DMS79 (cell line): ENCODE measurements at regions not wholly inside any gene's neighbourhood (a gene's known extent, or its start where the extent isn't known, plus 50 kb on each side); places are given as distances from the start of the nearest gene placed in this dataset.
"Not testable (repeated sequence)": the region's sequence is repeated elsewhere in the genome, so short reads cannot be mapped to it uniquely, and the experiment has no call there.

ENCODE experiments used
- DNase-seq: peaks from one replicate; lab custom pipeline; 2025; lab: John Stamatoyannopoulos, UW

DNA sequence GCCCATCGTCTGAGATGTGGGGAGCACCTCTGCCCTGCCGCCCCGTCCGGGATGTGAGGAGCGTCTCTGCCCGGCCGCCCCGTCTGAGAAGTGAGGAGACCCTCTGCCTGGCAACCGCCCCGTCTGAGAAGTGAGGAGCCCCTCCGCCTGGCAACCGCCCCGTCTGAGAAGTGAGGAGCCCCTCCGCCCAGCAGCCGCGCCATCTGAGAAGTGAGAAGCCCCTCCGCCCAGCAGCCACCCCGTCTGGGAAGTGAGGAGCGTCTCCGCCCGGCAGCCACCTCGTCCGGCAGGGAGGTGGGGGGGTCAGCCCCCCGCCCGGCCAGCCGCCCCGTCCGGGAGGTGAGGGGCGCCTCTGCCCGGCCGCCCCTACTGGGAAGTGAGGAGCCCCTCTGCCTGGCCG is 267.2 kb downstream of the MEF2C start:
- not testable (repeated sequence) for DNase-seq

DNA sequence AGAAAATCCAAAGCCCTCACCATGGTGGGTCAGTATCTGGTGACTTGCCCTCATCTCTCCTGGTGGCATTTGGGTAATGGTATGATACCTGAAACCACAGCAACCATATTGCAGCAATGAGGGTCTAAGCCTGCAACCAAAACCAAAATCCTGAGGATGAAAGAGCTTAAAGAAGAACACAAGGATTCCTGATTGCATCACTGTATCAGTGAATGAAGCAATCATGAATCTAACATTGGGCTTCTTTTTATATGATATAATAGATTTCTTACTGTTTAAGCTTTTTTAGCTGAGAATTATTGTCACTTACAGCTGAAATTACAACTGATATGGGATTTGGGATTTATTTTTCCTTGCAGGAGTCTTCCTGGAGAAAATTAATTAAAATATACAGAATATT is 269.9 kb downstream of the MEF2C start:
- DNase-seq: no peak

DNA sequence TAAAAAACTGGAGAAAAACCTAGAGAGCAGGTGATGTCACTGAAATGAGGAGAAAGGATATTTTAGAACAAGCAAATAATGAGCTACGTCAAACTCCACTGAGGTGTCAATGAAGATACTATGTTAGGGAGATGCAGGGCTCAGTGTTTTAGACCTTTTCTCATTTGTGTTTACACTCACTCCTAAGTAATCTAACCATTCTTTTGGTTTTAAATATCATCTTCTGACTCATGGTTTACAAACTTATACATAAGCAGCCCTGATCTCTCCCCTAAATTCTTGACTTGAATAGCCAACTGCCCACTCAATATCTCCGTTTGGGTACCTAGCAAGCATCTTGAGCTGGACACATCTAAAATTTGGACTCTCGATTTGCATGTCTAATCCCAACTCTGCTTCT is 272.4 kb downstream of the MEF2C start:
- no peak for DNase-seq

DNA sequence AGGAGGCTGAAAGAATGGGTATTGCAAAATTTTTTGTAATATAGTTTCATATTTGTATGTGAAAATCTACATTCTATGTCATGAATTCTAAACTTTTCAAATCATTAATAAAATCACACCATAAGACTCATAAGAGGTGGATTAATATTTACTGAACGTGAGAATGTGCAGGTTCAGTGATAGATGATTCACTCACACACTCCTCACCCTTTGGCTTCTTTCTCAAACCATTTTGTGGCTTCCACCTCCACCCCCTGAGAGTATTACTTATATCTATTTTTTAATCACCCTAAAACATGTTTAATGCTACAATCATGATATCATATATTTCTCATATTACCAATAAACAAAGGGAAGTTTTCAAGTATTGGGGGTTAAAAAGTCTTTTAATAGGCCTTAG is 275.5 kb downstream of the MEF2C start:
- DNase-seq: no peak

DNA sequence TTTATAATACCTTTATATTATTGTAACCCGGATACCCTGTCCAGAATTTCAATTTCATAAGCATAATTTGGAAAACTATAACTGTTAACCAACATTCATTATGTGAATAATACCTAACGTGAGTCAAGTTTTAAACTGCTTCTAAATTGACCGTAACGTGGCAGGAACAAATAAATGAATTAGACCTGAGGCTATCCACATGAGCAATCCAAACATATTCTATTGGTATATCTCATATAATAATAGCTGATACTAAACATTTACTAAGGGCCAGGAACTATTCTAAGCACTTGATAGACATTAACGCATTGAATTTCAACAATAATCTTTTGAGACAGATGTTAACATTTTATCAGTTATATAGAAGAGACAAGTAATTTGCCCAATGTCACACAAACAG is 276.4 kb downstream of the MEF2C start:
- no peak for DNase-seq

DNA sequence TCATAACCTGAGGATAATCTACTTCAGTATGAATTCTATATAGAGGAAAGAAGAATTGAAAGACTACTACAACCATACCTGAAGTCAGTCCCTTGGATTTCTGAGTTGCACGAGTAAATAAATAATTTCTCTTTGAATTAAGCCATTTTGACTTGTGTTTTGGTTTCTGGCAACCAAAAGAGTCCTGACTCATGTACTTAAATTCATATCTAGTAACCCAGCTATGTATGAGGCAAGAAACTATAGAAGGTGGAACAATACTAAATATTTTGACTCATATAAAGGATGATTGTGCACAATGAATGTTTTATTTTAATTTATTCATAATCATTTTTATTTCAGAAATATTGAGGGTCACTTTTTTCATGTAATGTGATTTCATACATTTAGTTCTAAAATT is 276.8 kb downstream of the MEF2C start:
- DNase-seq: no peak

DNA sequence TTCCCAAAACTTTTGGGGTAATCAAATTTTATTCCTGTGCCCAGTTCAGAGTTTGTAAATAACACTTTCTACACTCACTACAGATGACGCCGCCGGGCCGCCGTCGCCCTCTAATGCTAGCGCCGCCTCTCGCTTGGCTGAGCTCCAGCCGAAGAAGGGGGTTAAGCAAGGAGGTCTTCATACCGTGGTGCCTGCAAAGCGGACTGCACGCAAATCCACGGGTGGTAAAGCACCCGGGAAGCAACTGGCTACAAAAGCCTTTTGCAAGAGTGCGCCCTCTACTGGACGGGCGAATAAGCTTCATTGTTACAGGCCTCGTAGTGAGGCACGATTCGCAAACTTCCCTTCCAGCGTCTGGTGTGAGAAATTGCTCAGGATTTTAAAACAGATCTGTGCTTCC is 280.4 kb downstream of the MEF2C start:
- no peak for DNase-seq

DNA sequence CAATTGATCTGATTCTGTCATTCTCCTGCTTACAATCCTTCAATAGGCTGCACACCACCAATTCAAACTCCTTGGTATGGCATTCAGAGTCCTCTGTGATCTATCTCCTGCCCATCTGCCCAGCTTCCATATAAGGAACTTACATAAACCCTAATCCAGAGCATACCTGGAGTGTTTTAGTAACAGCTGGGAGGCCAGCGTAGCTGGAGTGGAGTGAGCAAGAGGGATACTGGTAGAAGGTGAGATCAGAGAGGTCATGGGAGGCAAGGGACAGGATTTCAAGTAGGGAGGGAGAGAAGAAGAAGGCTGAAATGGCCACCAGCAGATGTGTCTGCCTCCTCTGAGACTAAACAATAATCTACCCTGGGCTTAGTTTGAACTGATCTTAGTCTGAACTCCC is 288.5 kb downstream of the MEF2C start:
- DNase-seq: no peak

DNA sequence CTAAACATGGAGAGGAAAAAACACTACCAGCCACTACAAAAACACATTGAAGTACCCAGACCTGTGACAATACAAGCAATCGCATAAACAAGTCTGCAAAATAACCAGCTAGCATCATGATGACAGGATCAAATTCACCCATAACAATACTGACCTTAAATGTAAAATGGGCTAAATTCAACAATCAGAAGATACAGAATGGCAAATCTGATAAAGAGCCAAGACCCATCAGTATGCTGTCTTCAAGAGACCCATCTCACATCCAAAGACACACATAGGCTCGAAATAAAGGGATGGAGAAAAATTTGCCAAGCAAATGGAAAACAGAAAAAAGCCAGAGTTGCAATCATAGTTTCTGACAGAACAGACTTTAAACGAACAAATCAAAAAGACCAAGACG is 294.4 kb downstream of the MEF2C start:
- DNase-seq: no peak

DNA sequence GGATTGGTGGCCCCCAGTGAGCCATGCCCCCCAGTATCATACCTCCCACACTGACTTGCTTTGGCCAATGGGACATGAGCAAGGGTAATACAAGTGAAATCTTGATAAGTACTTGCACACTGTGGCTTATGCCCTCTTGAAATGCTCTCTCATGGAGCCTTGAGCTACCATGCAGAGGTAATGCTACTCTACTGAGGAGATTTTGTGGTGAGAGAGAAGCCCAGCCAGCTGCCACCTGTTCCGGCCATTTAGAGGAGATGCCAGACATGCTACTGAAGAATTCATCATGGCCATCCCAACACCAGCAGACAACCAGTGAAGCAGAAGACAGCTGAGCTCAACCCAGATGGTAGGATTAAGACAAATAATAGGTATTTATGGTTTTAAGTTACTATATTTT is 299.5 kb downstream of the MEF2C start:
- no peak for DNase-seq

DNA sequence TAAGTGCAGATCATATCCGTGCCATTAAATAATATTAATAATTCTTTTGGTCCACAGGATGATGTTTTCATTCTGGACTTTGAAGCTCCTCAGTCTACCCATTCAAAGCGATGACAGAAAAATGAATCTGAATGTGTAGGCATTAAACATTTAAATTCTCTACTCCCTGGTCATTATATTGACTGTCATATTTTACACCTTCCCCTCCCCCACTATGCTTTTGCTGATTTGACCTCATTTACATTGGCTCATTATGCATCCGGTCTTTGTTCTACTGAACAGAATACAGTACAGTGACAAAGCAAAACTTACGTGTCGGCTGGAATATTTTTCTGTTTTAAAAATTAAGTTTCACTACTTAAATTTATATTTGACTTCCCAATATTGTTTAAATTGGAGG is 289.7 kb upstream of the TMEM161B start:
- DNase-seq: no peak

DNA sequence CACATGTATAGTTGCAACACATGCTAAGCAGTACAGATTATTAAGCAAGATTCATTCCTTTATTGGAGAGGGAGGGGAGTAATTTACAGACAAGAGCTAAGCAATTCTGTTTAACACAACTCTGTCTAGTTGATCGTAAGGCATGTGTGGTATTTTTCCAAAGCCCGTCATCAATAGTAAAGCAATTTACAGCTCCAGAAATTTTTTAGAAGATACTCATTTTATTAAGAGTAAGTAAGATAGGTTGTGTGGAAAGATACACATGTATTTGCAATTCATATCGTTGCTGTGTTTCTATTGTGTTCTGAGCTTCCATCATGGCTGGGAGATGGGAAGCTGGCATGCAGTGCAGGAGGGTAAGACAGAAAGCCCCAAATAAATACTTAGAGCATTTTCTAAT is 289.2 kb upstream of the TMEM161B start:
- DNase-seq: no peak

DNA sequence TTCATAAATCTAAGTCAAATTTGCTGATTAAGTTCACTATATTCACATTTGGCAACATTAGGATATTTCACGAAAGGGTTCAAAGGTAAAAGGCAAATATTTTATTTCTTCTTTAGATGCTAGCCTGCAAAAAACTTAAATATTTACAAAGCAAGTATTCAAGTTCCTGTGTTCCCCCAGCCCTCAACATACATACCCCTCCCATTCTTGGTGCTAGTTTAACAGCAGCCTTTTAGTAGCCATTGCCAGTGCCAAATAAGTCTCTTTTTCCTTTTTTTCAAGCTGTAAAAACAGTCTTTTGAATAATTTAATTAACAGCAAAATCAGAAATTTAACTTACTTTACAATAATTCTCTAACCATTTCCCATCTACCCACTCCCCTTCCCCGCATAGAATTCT is 288.5 kb upstream of the TMEM161B start:
- DNase-seq: no peak

DNA sequence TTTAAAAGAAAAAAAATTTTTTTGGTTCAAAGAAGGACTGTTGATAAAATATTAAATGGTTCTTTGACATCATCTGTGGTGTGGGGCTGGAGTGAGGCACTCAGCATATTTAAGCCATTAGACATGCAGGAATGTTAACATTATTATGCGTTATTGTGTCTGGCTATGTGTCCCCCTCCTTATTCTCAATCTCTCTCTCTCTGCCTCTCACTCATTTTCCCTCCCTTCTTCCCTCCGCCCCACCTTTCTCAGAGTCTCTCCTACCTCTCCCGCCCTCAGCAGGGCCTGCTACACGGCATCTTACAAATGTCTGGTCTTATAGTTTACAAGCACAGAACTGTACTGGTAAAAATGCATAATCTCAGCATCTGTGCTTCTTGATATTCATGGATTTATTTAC is 287.8 kb upstream of the TMEM161B start:
- DNase-seq: no peak

DNA sequence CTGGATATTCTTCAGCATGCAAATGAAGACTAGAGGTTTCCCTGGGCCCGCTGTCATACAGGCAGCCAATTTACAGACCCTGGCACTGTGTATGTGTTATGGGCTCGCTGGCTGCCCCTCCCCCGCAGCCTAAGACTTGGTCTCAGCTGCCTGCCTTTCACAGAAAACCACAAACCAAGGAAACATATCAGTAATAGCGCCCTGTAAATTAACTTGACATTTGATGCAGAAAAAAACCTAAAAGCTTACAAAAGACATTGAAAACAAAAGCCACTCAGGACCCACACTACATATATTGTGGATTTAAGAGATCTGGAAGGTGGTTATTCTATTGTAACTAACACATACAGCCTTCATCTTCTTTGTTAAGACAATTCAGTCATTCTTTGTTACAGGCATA is 287.0 kb upstream of the TMEM161B start:
- no peak for DNase-seq

DNA sequence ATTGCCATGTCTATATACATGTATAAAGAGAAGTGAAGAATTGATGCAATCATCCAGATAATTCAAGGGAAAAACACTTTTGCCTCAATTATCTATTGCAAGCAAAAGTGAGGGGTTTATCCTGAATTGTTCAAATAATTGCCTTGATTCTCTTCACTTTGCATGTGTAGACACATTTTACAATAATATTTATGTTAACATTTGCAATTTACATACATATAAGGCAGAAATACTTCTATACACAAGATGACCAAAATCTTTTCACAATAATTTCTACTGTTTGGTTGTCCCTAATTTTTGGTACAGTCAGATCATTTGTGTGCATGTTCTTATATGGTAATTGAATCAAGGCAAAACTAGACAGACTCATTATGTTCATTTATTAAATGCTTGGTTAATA is 285.3 kb upstream of the TMEM161B start:
- DNase-seq: no peak

DNA sequence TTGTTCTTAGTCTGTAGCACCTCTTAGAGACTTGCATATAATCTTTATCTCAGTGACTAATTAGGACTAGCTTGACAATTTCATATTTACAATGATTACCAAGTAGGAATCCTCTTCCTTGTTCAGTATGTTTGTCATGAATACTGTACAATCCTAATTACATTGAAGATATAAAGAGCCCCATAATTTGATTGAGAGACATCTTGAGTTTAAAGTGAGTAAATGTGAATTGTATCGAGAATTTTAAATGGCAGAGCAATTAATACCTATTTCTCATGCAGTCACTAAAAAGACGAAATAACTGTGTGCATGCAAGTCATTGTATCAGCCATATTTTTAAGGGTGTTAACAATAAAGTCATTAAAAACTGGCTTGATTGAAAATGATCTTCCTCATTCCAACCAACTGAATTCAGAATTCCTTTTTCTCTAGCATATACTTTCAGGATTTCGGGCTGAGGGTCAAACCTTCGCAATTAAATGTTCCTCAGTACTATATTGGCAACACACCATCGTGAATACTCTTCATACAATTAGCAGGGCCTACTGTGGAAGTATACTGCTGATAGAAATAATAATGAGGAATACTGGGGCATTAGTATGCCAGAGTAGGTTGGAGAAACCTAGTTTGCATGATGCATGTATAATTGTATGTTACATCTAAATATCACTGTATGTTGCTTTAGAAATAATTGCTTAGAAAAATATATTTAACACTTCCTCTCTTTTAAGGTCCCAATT is 284.7 kb upstream of the TMEM161B start:
- no peak for DNase-seq

DNA sequence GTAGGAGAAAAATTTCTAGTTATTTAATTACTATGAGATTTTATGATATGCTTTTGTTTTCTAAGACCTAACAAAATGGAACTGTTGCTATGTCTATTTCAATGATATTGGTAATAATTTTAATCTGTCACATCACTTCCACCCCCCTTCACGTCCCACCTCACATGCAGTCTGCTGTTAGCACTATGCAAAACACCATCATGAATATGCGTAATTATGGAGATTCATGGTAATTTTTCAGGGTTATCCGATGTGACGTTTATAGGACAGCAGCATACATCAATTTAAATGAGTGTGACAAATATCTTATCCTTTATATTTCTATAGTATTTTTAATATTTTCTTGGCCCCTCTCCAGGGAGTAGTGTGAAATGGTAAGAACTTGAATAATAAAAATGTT is 283.8 kb upstream of the TMEM161B start:
- no peak for DNase-seq

DNA sequence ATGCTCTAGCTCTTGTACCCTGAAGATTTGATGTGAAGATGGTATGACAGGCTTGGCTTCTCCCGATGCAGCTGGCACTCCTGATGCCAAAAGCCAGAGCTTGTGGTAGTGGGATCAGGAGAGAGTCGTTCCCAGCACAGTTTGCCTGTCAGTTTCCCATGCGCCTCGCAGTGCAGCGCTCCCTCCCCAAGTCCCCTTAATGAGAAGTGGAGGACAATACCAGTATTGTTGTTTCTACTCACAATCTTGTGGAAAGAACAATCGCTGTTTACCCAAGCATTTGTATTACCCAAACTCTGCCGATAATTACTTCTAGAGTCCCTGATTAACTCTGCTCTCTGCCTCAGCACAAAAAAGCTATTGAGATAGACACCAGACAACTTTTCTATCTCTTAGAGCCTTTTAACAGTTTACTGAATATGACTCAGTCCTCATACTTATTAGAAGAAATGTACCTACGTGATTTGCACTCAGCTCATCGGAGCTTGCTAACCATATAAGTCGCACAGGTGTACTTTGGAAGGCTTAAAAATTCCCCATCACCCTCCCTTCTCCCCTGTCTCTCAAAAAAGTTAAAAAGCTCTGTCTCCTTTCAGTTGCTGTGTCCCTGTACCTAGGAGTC is 283.2 kb upstream of the TMEM161B start:
- DNase-seq: no peak

DNA sequence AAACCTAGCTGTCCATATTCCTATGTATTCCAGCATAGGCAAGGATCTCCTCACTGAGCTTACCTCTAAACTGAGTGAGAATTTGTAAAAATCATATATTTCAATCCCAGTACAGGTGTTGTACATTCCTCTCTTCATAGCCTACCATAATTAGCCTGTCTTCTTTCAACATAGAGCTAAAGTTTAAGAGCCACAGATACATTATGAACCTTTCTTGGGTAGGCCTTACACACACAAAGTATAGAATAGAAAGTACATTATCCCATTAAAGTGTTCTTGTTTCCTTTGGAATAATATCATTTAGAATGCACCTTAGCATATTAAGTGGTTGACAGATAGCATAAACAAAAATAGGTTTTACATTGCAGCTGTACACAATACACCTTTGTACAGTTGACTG is 282.1 kb upstream of the TMEM161B start:
- no peak for DNase-seq

DNA sequence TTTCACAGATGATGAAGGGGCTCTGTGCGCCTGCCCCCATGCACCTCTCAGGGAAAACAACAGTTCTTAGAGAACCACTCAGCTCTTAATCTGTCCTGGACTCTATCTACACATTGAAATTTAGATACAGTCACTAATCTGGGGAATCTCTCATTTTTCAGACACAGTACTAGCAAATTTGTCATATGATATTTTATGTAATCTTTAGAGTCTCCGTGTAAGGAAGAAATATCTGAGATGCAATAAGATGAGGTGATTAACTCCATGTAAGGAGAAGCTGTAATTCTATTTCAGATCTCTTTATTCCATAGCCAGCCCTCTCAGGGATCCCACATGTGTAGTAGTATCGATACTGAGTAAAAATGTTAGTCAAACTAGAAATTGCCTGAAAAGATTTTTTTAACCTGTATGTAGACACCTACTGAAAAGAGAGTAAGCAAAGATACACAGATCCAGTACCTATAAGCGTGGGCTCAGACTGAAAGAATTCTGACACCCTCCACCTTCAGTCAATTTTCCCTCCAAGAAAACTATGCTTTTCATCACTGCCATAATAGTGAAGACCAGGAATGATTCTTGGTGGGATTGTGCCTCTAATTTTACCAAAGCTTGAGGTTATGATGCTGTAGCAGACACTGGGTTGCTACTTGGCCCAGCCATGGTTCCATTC is 279.6 kb upstream of the TMEM161B start:
- DNase-seq: no peak

DNA sequence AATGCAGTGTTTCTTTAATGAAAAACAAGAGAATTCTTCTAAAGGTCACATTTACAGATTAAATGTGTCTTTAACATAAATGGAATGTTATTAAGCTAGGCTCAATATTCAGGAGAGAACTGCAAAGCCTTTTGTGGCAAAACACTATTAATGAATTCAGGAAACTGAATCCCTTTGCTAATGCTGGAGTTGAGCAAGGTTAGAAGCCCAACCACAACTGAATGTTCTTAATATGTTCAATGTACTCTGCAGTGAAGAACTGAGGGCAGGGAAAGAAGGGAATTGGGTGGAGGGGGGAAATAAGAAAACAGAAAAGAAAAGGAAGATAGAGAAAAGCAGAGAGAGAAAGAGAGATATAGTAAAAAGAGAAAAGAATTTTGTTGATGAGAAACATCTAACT is 276.7 kb upstream of the TMEM161B start:
- no peak for DNase-seq

DNA sequence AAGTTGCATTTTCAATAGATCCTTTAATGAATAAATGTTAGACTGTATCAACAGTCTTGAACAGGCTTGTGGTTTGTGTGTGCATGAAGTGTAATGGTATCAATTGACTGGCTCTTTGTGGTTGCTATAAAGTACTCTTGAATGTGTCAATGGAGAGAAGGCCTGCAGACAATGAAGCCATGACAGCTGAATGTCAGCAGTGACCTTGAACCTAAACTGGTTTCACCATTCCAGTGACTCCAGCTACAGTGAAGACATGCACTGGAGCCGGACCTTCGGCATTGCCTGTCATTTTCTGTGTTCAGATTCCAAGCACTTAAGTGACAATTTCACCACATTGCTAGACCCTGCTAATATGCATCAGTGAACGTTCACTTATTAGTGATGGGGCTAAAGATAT is 276.0 kb upstream of the TMEM161B start:
- DNase-seq: no peak
